Stimulated activated CD4-positive, alpha-beta T cell treated with anti-CD3 and anti-CD28 coated beads, Interleukin-4, amount 100 ng/mL, for 24 hours (primary cell): ENCODE measurements at regions not wholly inside any gene's neighbourhood (a gene's known extent, or its start where the extent isn't known, plus 50 kb on each side); places are given as distances from the start of the nearest gene placed in this dataset.

ENCODE experiments used
- DNase-seq: peaks from one replicate; pipeline ENCODE4 v3.0.0-alpha.2; 2020

DNA sequence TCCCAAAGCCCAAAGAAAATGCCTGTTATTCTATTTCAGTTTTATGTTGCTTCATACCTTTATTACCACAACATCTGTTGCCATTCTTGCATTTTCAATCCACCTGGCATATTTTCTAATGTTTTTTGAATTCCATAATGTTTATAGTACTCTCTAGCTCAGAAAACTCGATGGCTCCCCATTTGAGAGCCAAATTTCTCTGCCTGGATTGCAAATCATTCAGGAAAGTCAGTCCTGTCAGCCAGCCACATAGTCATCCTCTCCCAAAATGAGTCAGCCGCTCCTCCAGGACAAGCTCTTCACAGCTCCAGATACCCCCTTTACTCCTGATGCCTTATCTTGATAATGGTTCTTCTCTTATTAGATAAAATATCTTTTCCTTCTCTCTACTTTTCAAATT is 78.2 kb upstream of the ADCY2 start:
- no peak for DNase-seq

DNA sequence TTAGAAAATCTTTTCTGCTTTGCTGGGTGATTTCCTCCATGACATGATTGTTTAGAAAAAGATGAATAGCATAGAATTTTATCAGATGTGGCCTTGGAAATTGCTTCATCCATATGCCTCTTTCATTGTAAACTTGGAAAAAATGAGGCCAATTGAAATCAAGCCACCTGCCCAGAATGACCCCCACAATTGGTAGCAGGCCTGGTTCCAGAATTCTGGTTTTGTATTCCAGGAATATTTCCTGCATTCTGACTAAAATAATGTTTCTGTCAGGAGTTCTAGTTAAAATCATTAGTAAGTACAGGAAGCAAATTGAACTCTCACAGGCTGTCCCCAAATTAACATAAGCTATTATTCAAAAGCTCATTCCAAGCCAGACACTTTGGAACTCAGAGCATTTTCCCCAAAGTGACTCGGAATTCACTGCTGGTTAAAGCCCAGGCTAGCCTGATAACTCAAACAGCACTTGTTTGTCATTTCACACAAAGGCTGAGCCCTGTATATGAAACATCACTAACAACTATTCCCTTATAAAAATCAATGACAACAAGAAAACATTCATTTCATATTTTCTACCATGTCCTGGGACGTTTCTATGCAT is 75.1 kb upstream of the ADCY2 start:
- no peak for DNase-seq

DNA sequence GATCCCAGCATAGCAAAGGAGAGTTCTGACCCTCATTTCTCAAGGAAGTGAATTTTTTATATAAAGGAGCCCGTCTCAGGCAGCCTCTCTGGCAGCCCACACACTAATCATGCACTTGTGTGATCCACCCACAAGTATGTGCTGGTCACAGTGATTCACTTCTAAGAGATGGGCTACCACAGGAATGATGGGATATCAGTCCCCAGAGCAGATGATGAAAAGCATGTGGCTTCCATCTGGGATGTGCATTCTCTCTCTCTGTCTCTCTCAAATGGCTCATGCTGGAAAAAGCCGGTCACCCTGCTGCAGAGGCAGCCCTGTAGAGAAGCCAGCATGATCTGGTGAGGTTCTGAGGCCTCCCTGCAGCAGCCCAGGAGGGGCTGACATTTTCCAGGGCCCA is 74.2 kb upstream of the ADCY2 start:
- DNase-seq = no peak

DNA sequence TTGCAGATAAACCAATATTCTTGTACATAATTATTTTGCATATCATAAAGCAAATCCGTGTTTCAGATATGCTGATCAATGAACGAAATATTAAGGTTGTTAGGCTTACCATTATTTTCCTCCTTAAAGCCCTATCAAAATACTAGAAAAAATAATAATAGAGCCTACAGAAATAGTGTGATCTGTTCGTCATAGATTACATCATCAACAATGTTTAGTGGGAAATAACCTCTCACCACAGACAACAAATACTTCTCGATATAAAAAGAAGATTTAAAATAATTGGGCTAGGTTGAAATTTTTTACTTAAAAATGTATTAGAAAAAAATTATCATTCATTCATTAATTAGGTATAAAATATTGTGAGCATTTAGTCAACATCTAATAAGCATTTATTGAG is 71.0 kb upstream of the ADCY2 start:
- no peak for DNase-seq

DNA sequence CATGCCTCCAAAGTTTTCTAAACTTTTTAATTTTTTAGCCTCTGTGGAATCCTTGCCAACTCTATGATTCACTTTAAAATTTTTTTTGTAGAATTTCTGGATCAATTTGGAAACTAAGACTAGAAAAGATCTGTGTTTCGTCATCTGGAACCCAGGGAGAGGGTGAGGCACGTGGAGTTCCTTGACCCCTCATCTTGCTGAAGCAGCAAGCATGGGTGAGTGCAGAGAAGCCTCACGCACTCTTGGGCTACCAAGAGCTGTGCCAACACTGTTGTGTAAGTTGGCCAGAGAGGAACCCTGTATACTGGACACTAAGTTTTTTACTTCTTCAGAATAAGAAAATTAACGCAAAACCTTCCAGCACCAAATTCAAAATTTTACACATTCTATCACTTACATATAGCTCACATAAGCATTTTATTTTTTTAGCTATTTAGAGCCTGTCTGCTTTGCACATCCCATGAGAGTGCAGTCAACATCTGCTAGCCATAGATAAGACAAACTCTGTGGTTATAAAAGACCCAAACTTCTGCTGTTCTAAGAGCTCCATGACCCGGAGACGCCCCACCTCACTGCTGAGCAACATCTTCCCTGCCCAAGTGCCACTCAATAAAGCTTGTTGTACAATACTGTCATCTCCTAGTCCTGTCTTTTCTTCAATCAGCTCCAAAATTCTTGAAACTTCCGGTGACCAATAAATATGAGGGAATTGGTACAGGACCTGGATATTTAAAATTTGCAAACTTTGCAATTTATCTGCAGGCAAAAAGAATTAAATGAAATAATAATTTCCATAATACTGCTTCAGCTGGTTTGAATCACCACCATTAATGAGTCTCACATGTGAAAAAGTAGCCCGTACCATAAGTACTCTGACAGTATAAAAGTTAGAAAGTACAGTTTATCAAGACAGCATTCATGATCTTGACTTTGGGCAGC is 69.7 kb upstream of the ADCY2 start:
- DNase-seq = no peak

DNA sequence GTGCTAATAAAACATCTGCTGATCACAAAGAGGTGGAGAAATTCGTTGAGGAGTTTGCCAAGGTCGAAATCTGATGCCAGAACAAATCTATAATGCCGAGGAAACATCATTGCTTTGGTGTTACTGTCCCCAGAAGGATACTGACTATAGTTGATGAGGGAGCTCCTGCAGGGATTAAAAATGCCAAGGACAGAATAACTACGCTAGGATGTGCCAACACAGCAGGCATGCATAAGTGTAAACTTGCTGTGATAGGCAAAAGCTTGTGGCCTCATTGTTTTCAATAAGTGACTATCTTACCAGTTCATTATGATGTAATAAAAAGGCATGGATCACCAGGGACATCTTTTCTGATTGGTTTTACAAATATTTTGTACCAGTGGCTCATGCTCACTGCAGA is 66.8 kb upstream of the ADCY2 start:
- no peak for DNase-seq

DNA sequence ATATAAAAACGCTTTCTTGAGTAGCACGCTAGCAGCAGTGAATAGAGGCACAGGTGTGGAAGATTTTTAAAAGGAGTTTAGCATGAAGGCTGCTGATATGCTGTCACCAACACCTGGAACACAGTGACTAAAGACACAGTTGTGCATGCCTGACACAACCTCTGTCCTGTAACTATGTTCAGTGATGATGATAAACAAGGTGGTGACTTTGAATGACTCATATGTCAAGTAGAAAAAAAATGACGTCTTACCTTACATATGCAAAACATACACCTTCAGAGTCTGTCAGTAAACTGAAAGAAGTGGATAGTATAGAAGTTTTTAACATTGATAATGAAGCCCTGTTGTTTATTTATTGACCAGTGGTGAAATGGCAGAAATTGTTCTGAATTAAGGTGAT is 66.2 kb upstream of the ADCY2 start:
- no peak for DNase-seq

DNA sequence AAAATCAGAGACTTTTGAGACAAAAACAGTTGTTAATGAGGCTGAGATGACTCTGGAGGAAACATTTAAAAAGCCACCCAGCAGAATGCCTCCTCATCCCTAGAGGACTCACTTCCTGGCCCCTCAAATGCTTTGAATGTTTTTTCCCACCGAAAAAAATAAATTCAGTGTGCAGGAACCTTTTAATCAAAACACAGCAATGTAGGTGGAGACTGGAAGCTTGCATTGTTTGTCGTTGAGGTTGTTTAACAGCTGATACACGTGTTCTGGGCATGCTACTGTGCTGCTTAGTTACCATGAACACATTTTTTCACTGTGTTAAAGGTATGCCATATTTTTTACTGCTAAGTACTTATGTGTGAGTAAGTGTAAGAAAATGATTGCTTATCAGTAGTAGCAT is 65.7 kb upstream of the ADCY2 start:
- DNase-seq = no peak

DNA sequence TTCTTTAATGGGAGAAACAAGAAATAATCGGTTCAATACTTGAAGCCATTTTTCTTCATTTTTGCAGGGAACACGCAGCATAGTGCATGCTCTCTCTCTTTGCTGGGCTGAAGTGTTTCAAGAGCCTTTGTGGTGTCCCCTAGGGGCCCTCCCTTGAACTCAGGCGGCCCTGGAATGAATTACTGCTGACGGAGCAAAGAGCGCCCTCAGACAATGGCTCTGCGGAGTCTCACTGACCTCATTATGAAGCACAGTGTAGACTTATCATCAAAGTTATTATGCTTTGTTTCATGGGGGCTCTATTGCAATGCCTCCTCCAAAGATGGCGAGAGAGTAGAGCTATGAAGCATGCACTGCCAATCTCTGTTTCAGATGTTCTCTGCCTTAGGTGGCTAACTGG is 64.8 kb upstream of the ADCY2 start:
- no peak for DNase-seq
